GM12875 (cell line): ENCODE measurements at regions not wholly inside any gene's neighbourhood (a gene's known extent, or its start where the extent isn't known, plus 50 kb on each side); places are given as distances from the start of the nearest gene placed in this dataset.

Experiments
- H3K4me3 ChIP-seq: one replicate; pipeline ENCODE4 v1.5.1; 2011; ENCODE audit warnings: low read depth, low read length, control low read depth
- TF ChIP-seq, protein P1 (sequence below): IDR thresholded peaks from 2 replicates; pipeline ENCODE4 v1.5.1; 2011; ENCODE audit warnings: low read depth, mild to moderate bottlenecking, control low read depth, inconsistent platforms, low read length, moderate library complexity, borderline replicate concordance; ENCODE audit not compliant: insufficient read depth

- TF ChIP-seq, protein P1, sequence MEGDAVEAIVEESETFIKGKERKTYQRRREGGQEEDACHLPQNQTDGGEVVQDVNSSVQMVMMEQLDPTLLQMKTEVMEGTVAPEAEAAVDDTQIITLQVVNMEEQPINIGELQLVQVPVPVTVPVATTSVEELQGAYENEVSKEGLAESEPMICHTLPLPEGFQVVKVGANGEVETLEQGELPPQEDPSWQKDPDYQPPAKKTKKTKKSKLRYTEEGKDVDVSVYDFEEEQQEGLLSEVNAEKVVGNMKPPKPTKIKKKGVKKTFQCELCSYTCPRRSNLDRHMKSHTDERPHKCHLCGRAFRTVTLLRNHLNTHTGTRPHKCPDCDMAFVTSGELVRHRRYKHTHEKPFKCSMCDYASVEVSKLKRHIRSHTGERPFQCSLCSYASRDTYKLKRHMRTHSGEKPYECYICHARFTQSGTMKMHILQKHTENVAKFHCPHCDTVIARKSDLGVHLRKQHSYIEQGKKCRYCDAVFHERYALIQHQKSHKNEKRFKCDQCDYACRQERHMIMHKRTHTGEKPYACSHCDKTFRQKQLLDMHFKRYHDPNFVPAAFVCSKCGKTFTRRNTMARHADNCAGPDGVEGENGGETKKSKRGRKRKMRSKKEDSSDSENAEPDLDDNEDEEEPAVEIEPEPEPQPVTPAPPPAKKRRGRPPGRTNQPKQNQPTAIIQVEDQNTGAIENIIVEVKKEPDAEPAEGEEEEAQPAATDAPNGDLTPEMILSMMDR = no peak
- H3K4me3 ChIP-seq = no peak overlapping the region
Observed at GRCh38 chr2:120586507-120587278, 149.0 kb upstream of the GLI2 start.

DNA sequence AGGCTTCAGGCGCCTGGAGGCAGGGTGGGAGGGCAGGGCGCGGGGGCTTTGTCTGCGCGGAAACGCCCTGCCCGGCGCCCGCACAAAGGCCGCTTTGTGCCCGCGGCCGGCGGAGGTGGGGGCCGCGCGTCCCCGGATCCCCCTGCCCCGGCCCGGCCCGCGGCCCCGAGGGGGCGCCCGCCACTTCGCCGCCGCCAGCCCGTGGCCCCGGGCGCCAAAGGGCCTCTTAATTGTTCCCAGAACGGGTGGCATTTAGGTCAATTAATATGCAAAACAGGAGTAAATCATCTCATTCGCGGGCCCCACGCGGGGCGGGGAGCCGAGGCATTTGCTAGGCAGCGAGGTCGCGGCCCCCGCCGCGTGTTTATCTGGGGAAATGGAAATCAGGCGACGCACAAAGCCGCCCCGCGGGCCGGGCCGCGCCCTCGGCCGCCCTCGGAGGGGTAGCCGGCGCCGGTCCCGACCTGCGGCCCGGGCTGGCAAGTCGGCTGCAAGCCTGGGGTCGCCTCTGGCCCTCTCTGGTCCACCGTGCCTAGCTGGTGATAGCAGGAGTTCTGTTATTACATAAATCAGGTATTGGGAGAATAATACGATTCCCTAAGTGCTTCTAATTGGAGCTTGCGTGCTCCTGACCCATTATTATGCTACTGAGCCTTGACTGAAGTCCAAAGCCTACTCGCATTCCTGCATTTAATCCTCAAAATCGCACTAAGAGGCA lies 148.2 kb upstream of the GLI2 start:
- TF ChIP-seq, protein P1 = no peak
- H3K4me3 ChIP-seq = no peak overlapping the region

- no peak overlapping the region for H3K4me3 ChIP-seq
- TF ChIP-seq, protein P1 = no peak
Observed at GRCh38 chr2:120587997-120588336, 147.7 kb upstream of the GLI2 start.

DNA sequence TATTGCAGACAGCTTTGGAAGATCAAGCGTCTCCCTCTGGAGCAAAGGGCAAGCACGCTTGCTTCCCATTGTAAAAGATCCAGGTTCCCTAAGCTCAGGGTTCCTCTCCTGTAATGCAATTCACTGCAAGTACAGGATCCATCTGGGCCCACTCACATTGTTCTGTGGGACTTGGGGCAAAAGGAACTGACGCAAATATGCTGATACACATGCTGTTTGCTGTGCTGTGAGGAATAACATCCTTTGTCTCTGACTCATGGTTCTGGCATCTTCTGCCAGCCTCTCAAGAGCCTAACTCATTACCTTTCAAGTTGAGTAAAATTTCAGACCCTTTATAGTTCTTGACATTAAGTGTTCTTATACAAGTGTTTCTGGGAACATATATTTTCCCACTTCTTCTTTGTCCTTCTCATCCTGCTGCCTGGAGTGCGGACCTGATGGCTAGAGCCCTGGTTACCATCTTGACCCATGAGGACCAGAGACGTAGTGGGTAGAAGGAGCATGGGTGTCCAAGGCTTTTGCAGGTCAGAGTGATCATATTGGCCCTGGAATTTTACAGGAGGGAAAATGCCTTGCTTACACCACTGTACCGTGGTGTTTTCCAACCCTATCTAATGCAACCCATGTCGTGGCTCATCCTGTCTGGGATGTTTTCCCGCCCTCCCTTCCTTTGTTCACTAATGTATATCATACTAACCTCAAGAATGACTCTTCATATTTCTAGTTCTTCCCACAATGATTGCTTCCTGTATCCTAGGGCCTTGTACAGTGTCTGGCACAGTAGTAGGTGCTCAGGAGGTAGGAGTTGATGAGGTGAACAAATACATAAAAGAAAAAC lies 145.7 kb upstream of the GLI2 start:
- TF ChIP-seq, protein P1 = no peak
- H3K4me3 ChIP-seq = no peak overlapping the region

- TF ChIP-seq, protein P1 = no peak
Observed at GRCh38 chr2:120590841-120591240, 144.8 kb upstream of the GLI2 start.

DNA sequence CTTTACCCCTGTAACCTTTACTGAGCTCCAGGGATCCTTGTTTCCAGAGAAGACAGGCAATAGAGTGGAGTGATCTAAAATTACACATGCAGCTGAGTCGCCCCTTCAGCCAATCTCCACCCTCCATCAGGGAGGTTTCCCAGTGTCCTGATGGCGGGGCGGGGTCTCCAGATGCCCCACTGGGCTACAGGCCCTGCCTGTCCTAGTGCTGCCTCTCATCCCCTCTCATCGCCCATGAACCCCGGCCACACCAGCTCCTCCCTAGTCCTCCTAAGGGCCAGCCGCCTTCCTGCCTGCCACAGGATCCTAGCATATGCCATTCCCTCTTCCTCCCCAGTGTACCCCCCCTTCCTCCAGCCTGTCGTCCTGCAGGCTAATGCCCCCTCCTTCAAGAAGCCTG lies 144.1 kb upstream of the GLI2 start:
- H3K4me3 ChIP-seq = no peak overlapping the region
- TF ChIP-seq, protein P1 = no peak

More at GRCh38 chr2:120590841-120591240, 144.8 kb upstream of the GLI2 start:
- no peak overlapping the region for H3K4me3 ChIP-seq
